Vagina (tissue), 2 donors: ENCODE measurements at regions not wholly inside any gene's neighbourhood (a gene's known extent, or its start where the extent isn't known, plus 50 kb on each side); places are given as distances from the start of the nearest gene placed in this dataset.
"Not testable (repeated sequence)": the region's sequence is repeated elsewhere in the genome, so short reads cannot be mapped to it uniquely, and the experiment has no call there.

ENCODE experiments used
- DNase-seq, 2 donors: peaks; one replicate each; pipeline ENCODE4 v3.0.0-alpha.2; 2017; ENCODE audit errors: extremely low spot score in 2 of 2
- H3K27ac ChIP-seq: fragments of 200-600 bp; sonication (generic); one replicate; pipeline ENCODE4 v1.5.1; 2019
- H3K27me3 ChIP-seq: fragments of 200-600 bp; sonication (generic); one replicate; pipeline ENCODE4 v1.5.1; 2019
- H3K36me3 ChIP-seq, 2 donors: fragments of 200-600 bp; sonication (generic); one replicate each; pipeline ENCODE4 v1.5.1; 2017 to 2019
- H3K4me1 ChIP-seq: fragments of 200-600 bp; sonication (generic); one replicate; pipeline ENCODE4 v1.5.1; 2019
- H3K4me3 ChIP-seq, 2 donors: fragments of 200-600 bp; sonication (generic); 1 replicate in 1 of 2; 2 replicates in 1 of 2; pipeline ENCODE4 v1.5.1; 2016 to 2019
- H3K9me3 ChIP-seq: fragments of 200-600 bp; sonication (generic); one replicate; pipeline ENCODE4 v1.5.1; 2019
- POLR2A ChIP-seq, 2 donors: fragments of 450-650 bp; IDR thresholded peaks; one replicate each; pipeline ENCODE4 v1.6.1; 2017; ENCODE audit warnings: antibody characterized with exemption in 2 of 2, mild to moderate bottlenecking in 2 of 2, moderate library complexity in 2 of 2
- POLR2AphosphoS5 ChIP-seq, 2 donors: sonication (generic); formaldehyde crosslinking; IDR thresholded peaks; one replicate each; pipeline ENCODE4 v1.9.0; 2017; ENCODE audit warnings: antibody characterized with exemption in 2 of 2, mild to moderate bottlenecking in 2 of 2, low read depth in 1 of 2; ENCODE audit not compliant: insufficient read depth in 1 of 2
- intact Hi-C: fragments of 100-400 bp; cut with DNase I; formaldehyde crosslinking; loops from one replicate; pipeline ENCODE4 v1.15.1; 2023
- TF ChIP-seq, protein P1 (sequence below), 3 experiments: fragments of 450-650 bp in 2 of 3; fragments of 200-600 bp in 1 of 3; sonication (generic) in 1 of 3; IDR thresholded peaks; one replicate each; pipeline ENCODE4 v1.5.1; 2017 to 2019; ENCODE audit warnings: antibody characterized with exemption in 3 of 3, mild to moderate bottlenecking in 2 of 3, moderate library complexity in 2 of 3

DNA sequence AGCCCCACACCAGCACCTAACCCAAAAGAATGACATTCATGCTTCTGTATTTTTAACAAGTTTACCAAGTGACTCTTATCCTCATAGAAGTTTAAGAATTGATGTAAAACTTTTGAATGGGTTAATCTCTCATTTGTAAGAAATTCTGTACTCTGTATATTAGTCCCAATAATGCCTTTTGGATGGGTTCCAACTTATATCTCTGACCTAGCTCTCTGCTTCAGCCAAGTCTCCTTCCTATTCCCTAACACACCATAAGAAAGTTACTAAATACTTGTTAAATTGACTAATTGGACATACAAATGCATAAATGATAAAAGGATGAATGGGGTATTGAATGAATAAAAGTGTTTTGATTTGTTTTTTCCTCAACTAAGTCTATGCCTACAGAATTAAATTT is 557.3 kb downstream of the TMTC2 start:
- H3K27me3 ChIP-seq: no peaks in the 10 kb centered on the region
- no peaks in the 10 kb centered on the region for H3K4me1 ChIP-seq
- no peaks in the 10 kb centered on the region for H3K36me3 ChIP-seq
- no peaks in the 10 kb centered on the region for H3K9me3 ChIP-seq
- H3K4me3 ChIP-seq: no peak overlapping the region
- no peak for TF ChIP-seq POLR2AphosphoS5 (IDR thresholded peaks at IDR 0.05; ENCODE audit: insufficient read depth in 1 of 2, low read depth in 1 of 2)
- TF ChIP-seq POLR2A (IDR thresholded peaks at IDR 0.05): no peak
- TF ChIP-seq, protein P1, sequence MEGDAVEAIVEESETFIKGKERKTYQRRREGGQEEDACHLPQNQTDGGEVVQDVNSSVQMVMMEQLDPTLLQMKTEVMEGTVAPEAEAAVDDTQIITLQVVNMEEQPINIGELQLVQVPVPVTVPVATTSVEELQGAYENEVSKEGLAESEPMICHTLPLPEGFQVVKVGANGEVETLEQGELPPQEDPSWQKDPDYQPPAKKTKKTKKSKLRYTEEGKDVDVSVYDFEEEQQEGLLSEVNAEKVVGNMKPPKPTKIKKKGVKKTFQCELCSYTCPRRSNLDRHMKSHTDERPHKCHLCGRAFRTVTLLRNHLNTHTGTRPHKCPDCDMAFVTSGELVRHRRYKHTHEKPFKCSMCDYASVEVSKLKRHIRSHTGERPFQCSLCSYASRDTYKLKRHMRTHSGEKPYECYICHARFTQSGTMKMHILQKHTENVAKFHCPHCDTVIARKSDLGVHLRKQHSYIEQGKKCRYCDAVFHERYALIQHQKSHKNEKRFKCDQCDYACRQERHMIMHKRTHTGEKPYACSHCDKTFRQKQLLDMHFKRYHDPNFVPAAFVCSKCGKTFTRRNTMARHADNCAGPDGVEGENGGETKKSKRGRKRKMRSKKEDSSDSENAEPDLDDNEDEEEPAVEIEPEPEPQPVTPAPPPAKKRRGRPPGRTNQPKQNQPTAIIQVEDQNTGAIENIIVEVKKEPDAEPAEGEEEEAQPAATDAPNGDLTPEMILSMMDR (IDR thresholded peaks at IDR 0.05): no peak
- no peak for DNase-seq
- H3K27ac ChIP-seq: no peak overlapping the region
- intact Hi-C loops: no loop called here

DNA sequence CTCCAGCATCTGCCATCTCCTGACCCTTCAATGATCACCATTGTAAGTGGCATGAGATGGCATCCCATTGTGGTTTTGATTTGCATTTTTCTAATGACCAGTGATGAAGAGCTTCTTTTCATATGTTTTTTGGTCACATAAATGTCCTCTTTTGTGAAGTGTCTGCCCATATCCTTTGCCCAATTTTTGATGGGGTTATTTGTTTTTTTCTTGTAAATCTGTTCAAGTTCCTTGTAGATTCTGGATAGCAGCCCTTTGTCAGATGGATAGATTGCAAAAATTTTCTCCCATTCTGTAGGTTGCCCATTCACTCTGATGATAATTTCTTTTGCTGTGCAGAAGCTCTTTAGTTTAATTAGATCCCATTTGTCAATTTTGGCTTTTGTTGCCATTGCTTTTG is 547.3 kb downstream of the TMTC2 start:
- H3K4me3 ChIP-seq, H3K9me3 ChIP-seq, intact Hi-C loops, H3K27me3 ChIP-seq, H3K4me1 ChIP-seq, H3K36me3 ChIP-seq, H3K27ac ChIP-seq, DNase-seq: not testable (repeated sequence)

DNA sequence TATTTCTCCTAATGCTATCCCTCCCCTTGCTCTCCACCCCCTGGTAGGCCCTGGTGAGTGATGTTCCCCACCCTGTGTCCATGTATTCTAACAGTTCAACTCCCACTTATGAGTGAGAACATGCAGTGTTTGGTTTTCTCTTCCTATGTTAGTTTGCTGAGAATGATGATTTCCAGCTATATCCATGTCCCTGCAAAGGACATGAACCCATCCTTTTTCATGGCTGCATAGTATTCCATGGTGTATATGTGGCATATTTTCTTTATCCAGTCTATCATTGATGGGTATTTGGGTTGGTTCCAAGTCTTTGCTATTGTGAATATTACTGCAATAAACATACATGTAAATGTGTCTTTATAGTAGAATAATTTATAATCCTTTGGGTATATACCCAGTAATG is 540.3 kb downstream of the TMTC2 start:
- not testable (repeated sequence) for H3K27me3 ChIP-seq

DNA sequence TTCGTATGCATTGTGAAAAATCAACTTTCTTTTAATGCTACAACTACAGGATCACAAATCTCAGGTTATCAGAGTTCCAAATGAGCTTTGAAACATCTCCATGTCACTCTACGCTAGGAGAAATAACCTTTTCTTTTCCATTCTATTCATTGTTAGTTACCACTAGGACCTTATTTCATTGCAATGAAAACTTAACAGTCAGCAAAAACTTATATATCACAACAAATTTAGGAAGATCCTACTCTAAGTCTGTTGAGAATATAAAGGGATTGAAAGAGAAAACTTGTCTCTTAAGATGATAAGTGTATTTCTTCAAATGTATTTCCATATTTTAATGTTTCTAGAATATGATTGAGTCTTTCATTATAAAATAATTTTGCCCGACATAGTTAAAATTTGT is 539.1 kb downstream of the TMTC2 start:
- H3K36me3 ChIP-seq: no peaks in the 10 kb centered on the region
- no peak for DNase-seq
- H3K4me3 ChIP-seq: no peak overlapping the region
- H3K27me3 ChIP-seq: no peaks in the 10 kb centered on the region
- TF ChIP-seq POLR2AphosphoS5 (IDR thresholded peaks at IDR 0.05; ENCODE audit: insufficient read depth in 1 of 2, low read depth in 1 of 2) (no peak), POLR2A (IDR thresholded peaks at IDR 0.05) (no peak)
- TF ChIP-seq, protein P1 (IDR thresholded peaks at IDR 0.05): no peak
- intact Hi-C loops: no loop called here
- no peaks in the 10 kb centered on the region for H3K9me3 ChIP-seq
- no peaks in the 10 kb centered on the region for H3K4me1 ChIP-seq
- H3K27ac ChIP-seq: no peak overlapping the region

More for the DNA sequence above, 540.3 kb downstream of the TMTC2 start:
- H3K9me3 ChIP-seq, intact Hi-C loops, H3K27ac ChIP-seq, H3K4me1 ChIP-seq, H3K36me3 ChIP-seq, DNase-seq, H3K4me3 ChIP-seq: not testable (repeated sequence)

DNA sequence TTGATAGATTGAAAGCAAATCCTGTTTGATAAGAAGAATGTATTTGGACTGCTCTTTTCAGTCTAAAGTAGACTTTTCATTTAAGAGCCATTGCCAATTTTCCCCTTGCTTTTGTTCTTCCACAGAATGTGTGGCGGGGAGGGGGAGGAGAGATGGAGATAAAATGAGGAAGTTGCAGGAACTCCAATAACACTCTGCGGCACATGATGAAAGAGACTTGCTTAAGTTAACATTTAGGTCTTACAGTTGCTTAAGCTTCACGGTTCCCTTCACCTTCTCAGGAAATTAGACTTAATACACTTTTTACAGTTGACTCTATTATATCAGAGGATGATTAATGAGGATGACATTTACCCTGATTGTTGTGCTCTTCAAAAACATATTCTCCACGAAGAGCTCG is 537.3 kb downstream of the TMTC2 start:
- DNase-seq: no peak
- Histone ChIP-seq H3K36me3 (no peaks in the 10 kb centered on the region), H3K4me3 (no peak overlapping the region), H3K27ac (no peak overlapping the region), H3K4me1 (no peaks in the 10 kb centered on the region), H3K27me3 (no peaks in the 10 kb centered on the region), H3K9me3 (no peaks in the 10 kb centered on the region)
- TF ChIP-seq POLR2A (IDR thresholded peaks at IDR 0.05) (no peak), POLR2AphosphoS5 (IDR thresholded peaks at IDR 0.05; ENCODE audit: insufficient read depth in 1 of 2, low read depth in 1 of 2) (no peak)
- TF ChIP-seq, protein P1 (IDR thresholded peaks at IDR 0.05): no peak
- intact Hi-C loops: no loop called here

DNA sequence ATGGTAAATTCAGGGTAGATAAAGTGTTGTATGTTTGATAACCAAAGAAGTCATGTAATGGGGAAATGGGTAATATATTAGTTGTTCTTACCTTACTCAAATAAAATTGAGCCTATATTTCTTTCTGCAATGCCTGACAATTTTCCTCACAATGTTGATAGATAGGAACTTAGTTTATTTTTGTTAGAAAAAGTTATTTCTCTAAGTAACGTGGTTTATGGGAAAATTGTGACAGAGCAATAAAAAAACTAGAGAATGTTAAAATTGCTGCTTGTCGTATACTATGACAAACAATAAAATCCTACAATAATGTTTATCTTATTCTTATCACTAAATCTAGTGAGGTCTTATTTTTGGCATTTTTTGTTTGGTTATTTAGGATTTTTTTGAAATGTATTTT is 534.1 kb downstream of the TMTC2 start:
- intact Hi-C loops: no loop called here
- H3K9me3 ChIP-seq: no peaks in the 10 kb centered on the region
- H3K36me3 ChIP-seq: no peaks in the 10 kb centered on the region
- no peak for DNase-seq
- H3K27ac ChIP-seq: no peak overlapping the region
- H3K4me3 ChIP-seq: no peak overlapping the region
- H3K4me1 ChIP-seq: no peaks in the 10 kb centered on the region
- no peaks in the 10 kb centered on the region for H3K27me3 ChIP-seq
- TF ChIP-seq POLR2AphosphoS5 (IDR thresholded peaks at IDR 0.05; ENCODE audit: insufficient read depth in 1 of 2, low read depth in 1 of 2) (no peak), POLR2A (IDR thresholded peaks at IDR 0.05) (no peak)
- TF ChIP-seq, protein P1 (IDR thresholded peaks at IDR 0.05): no peak
